ENCODE measurements at regions not wholly inside any gene's neighbourhood (a gene's known extent, or its start where the extent isn't known, plus 50 kb on each side); places are given as distances from the start of the nearest gene placed in this dataset.
"Not testable (repeated sequence)": the region's sequence is repeated elsewhere in the genome, so short reads cannot be mapped to it uniquely, and the experiment has no call there.

GRCh38 chr1:233505889-233506288, 108.0 kb upstream of the KCNK1 start:
- DNase-seq (ENCODE audit: low read depth); in situ Hi-C loops (cut with HindIII; ENCODE audit: low pct_unique_long_range_greater_than_20kb, low sequenced_read_pairs): not testable (repeated sequence)

GRCh38 chr1:233509526-233509925, 104.4 kb upstream of the KCNK1 start:
- DNase-seq (ENCODE audit: low read depth): no peak
- in situ Hi-C loops (cut with HindIII; ENCODE audit: low pct_unique_long_range_greater_than_20kb, low sequenced_read_pairs): no loop called here

GRCh38 chr1:233512538-233512937, 101.4 kb upstream of the KCNK1 start:
- no peak for DNase-seq (ENCODE audit: low read depth)
- in situ Hi-C loops (cut with HindIII; ENCODE audit: low pct_unique_long_range_greater_than_20kb, low sequenced_read_pairs): no loop called here

DNA sequence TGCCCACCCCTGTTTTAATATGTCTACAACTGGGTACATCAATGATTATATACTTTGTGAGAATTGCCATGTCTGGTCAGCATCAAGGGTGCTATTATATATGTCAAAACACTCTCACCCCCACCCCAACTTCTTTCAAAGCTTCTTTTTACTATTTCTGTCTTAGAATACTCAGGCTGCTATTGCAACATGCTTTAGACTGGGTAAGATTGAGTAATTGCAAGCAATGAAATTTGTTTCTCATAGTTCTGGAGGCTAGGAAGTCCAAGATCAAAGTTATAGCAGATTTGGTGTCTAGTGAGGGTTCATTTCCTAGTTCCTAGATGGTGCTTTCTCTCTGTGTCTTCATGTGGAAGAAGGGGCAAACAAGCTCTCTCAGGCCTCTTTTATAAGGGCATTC, 100.5 kb upstream of the KCNK1 start:
- no peak for DNase-seq (ENCODE audit: low read depth)
- in situ Hi-C loops (cut with HindIII; ENCODE audit: low pct_unique_long_range_greater_than_20kb, low sequenced_read_pairs): no loop called here

GRCh38 chr1:233514946-233515391, 98.9 kb upstream of the KCNK1 start:
- in situ Hi-C loops (cut with HindIII; ENCODE audit: low pct_unique_long_range_greater_than_20kb, low sequenced_read_pairs): no loop called here
- DNase-seq (ENCODE audit: low read depth): no peak

DNA sequence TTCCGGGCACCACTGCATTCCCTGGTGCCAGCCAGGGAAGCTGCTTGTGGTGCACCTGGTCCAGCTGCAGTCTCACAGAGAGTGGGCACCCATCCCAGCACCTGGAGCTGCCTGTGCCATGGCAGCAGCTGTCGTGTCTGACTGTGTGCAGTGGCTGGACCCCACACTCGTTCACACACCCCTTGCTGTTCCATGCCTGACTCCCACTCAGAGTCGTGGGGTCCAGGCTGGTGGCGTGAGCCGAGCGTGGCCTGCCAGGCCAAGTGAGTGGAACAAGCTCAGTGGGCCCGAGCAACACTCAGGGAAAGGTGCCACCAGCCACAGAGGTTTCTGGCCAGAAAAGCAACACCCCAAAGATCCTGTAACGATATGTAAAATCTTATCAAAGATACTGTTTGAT, 97.2 kb upstream of the KCNK1 start:
- no peak for DNase-seq (ENCODE audit: low read depth)
- in situ Hi-C loops (cut with HindIII; ENCODE audit: low pct_unique_long_range_greater_than_20kb, low sequenced_read_pairs): no loop called here

DNA sequence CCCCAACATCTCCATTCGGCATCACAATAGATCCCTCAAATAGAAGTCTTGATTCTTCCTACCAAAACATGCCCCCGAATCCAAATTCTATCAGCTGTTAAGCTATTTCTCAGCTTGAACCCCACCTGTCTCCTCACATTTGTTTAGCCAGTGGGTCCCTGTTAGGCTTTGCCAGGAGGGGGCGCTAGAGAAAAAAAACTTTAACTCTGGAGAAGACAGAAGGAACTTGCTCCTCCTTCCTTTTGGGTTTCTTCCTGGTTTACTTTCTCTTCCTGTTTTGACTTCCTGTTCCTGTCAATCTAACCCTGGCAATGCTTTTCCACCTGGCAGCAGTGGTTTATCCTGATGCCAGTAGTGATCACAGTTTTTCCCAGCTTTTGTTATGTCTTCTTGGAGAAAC, 95.6 kb upstream of the KCNK1 start:
- in situ Hi-C loops (cut with HindIII; ENCODE audit: low pct_unique_long_range_greater_than_20kb, low sequenced_read_pairs): no loop called here
- peak; percentile 33 for DNase-seq (ENCODE audit: low read depth)

DNA sequence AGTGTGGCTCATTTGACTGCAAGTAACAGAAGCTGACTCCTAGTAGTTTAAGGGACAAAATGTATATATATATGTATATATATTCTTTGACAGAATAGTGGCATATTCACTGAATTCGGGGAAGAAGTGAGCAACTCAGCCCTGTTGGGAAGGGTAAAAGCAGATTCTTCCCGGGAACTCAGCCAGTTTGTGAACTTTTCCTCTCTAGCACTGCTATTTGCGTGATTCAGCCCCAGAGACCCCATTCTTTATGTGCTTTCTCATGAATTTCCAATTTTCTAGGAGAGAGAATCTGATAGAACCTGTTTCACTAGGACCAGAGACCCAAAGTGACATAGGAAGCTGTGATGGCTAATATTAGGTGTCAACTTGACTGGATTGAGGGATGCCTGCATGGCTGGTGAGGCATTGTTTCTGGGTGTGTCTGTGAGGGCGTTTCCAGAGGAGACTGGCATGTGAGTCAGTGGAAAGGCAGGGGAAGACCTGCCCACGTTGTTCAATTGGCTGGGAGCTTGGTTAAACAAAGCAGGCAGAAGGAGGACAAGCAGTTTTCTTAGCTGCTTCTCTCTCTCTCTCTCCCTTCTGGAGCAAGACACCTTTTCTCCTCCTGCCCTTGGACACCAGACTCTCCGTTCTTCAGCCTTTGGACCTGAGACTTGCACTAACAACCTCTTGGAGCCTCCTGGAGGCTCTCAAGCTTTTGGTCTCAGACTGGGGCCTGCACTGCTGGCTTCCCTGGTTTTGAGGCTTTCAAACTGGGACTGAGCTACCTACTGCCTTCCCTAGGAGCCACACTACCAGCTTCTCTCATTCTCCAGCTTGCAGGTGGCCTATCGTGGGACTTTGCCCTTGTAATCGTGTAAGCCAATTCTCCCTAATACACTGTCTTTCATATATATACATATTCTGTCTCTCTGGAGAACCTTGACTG, 93.4 kb upstream of the KCNK1 start:
- in situ Hi-C loops (cut with HindIII; ENCODE audit: low pct_unique_long_range_greater_than_20kb, low sequenced_read_pairs): no loop called here
- DNase-seq (ENCODE audit: low read depth): peak; percentile 70

GRCh38 chr1:233523047-233523446, 90.9 kb upstream of the KCNK1 start:
- in situ Hi-C loops (cut with HindIII; ENCODE audit: low pct_unique_long_range_greater_than_20kb, low sequenced_read_pairs): no loop called here

GRCh38 chr1:233527818-233528217, 86.1 kb upstream of the KCNK1 start:
- in situ Hi-C loops (cut with HindIII; ENCODE audit: low pct_unique_long_range_greater_than_20kb, low sequenced_read_pairs): no loop called here
- DNase-seq (ENCODE audit: low read depth): no peak

More at GRCh38 chr1:233523047-233523446, 90.9 kb upstream of the KCNK1 start:
- no peak for DNase-seq (ENCODE audit: low read depth)

GRCh38 chr1:233530665-233531386, 83.1 kb upstream of the KCNK1 start:
- in situ Hi-C loops (cut with HindIII; ENCODE audit: low pct_unique_long_range_greater_than_20kb, low sequenced_read_pairs): no loop called here
- DNase-seq (ENCODE audit: low read depth): no peak

- no peak for DNase-seq (ENCODE audit: low read depth)
- in situ Hi-C loops (cut with HindIII; ENCODE audit: low pct_unique_long_range_greater_than_20kb, low sequenced_read_pairs): no loop called here
Measured at GRCh38 chr1:233540816-233541215, 73.1 kb upstream of the KCNK1 start.

DNA sequence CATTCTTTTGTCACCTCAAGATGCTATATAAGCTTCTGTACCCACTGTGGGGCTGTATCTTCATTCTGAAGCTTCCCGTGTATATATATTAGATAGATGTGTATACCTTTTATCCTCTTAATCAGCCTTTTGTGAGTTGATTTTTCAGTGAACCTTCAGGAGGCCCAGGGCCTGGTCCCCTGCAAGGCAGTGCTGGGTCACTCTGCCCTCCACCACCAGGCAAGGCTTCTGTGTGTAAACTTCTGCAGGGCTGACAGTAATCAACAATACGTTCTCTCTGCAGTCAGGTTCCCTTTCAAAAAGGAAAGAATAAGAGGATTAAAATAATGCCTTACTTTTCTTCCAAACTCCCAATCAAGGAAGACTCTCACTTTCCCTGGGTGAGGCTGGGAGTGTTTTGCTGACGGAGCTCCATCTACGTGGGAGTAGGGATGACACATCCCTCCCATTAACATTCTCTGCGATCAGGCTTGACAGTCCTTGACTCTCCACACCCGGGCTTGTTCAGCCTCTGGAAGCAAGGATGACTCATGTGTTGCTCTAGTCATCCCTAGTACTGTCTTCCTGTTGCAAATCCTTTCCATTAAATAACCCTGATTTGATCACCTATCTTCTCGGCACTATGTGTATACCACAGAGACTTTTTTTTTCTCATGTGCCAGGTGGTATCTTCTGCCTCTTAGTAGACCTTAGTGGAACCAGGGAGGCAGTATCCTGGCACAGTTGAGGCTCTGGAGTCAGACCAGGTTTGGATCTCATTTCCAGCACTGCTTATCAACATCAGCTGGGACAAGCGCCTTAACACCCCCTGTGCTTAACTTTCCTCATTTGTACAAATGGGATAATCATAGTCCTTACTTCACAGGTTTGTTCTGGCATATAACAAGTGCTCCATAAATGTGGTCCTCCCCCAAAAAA, 70.3 kb upstream of the KCNK1 start:
- in situ Hi-C loops (cut with HindIII; ENCODE audit: low pct_unique_long_range_greater_than_20kb, low sequenced_read_pairs): no loop called here
- peak; percentile 89 for DNase-seq (ENCODE audit: low read depth)

DNA sequence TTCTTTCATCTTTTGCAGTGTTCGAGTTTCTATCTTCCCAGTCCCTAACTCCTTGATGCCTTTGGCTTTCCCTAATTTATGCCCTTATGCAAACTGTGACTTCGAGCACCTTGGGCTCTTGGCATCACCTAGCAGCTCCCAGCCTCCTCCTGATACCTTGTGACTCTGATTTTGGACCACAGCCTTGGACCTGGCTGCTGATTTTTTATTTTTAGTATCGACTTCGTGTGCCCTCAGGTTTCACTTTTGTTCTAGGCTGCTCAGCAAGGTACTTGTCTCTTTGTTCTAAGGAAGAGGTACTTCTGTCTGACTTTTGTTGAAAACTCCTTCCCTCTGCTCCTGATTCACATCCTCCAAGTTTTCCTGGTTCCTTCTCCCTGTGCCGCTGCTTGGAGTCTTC, 69.6 kb upstream of the KCNK1 start:
- no peak for DNase-seq (ENCODE audit: low read depth)
- in situ Hi-C loops (cut with HindIII; ENCODE audit: low pct_unique_long_range_greater_than_20kb, low sequenced_read_pairs): no loop called here

- in situ Hi-C loops (cut with HindIII; ENCODE audit: low pct_unique_long_range_greater_than_20kb, low sequenced_read_pairs): no loop called here
- DNase-seq (ENCODE audit: low read depth): no peak
Measured at GRCh38 chr1:233547726-233548125, 66.2 kb upstream of the KCNK1 start.

DNA sequence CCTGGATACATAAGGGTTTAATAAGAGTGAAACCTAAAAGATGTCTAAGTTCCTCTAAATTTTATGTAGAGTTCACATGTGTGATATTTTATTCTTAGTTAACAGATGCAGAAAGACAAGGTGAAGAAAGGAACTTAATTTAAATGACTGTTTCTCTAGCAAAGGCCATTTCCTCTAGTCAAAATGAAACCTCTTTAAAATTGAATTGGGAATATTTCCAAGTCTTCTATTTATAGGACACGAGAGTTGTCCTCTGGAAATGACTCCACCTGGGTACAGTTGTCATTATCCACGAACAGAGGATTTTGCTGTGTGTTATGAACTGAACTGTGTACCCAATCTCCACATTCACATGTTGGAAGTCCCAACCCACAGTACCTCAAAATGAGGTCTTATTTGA, 64.5 kb upstream of the KCNK1 start:
- no peak for DNase-seq (ENCODE audit: low read depth)
- in situ Hi-C loops (cut with HindIII; ENCODE audit: low pct_unique_long_range_greater_than_20kb, low sequenced_read_pairs): no loop called here

- no peak for DNase-seq (ENCODE audit: low read depth)
- in situ Hi-C loops (cut with HindIII; ENCODE audit: low pct_unique_long_range_greater_than_20kb, low sequenced_read_pairs): no loop called here
Measured at GRCh38 chr1:233549917-233550316, 64.0 kb upstream of the KCNK1 start.

DNA sequence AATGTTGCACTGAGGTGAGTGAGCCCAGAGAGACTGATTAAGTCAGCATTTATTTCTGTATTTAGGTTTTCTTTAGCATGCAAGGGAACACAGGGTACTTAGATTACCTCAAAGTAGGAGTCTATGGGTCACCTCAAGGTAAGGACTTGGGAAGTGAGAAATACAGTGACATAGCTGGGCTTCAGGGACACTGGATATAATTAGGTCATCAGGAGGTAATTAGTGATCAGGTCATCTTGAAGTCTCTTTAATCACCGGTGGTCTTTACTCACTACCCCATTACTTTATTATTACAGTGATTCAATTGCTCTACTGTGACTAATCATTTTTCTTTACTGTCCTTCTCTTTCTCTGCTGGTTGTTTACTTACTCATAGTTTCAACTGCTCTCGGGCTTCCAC, 59.9 kb upstream of the KCNK1 start:
- in situ Hi-C loops (cut with HindIII; ENCODE audit: low pct_unique_long_range_greater_than_20kb, low sequenced_read_pairs): no loop called here
- peak; percentile 3 for DNase-seq (ENCODE audit: low read depth)

Measured in Caki2 (cell line).